ENCODE measurements at regions not wholly inside any gene's neighbourhood (a gene's known extent, or its start where the extent isn't known, plus 50 kb on each side); places are given as distances from the start of the nearest gene placed in this dataset.

- no peak for DNase-seq
These were observed 373.3 kb upstream of the RBMS3 start for GRCh38 chr3:28907616-28908015.

GRCh38 chr3:28912120-28912885, 368.6 kb upstream of the RBMS3 start:
- no peak for DNase-seq

- peak; percentile 40 for DNase-seq
These were observed 364.9 kb upstream of the RBMS3 start for GRCh38 chr3:28915741-28916500.

DNA sequence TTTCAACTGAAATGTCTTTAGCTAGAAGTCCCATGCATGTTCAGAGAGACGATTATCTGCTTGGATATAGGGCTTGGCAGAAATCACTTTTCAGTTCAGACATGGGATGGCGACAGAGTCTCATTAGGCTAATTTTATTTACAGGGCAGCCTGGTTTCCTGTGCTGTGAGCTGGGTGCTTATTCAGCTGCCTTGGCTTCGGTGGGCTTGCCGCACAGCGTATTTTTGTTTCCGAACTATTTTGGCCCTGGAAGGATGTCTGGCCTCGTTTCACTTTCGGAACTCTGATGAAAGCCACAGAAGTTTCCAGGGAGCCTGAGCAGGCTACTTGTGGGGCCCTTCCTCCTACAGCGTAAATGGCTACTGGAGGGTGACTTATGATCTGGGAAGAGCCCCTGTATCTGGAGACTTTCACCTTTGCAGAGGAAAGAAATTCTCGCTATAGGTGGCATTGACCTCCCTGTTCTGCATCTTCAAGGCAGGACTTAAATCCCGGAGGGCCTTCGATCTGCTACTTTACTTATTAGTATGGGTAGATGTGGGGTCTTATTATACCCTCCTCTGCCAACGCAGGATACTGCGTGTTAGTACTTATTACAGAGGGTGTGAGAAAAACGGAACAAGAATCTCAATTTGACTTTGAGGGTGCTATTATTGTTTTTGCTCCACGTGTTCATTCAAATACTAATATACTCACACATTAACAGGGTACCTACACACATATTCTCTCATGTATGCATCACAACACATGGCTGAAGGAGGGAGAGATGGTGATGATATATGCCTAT, 364.0 kb upstream of the RBMS3 start:
- DNase-seq: peak; percentile 49

DNA sequence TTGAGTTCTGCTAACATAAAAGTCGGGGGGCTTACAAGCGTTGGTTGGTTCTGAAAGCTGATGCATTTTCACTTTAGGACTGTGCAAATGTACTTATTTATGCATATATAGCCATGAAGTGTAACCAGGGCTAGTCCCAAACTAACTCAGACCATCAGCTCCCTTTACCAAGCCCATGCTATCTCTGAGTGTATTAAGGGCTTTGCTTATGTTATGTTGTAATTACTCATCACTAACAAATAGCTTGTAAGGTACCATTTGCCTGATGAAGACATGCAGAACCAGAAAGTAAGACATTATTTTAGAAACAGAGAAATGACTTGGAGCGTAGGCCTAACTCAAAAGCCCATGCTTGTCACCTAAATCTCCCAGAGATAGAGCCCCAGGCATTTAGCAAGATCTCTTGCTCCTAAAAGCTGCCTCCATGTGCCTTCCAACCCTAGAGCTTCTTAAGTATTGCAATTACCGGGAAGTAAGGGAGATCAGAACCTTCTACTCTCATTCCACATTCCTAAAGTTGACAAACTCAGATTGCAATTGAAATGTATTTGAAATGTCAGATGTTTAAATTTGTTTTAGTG, 362.9 kb upstream of the RBMS3 start:
- DNase-seq: no peak

DNA sequence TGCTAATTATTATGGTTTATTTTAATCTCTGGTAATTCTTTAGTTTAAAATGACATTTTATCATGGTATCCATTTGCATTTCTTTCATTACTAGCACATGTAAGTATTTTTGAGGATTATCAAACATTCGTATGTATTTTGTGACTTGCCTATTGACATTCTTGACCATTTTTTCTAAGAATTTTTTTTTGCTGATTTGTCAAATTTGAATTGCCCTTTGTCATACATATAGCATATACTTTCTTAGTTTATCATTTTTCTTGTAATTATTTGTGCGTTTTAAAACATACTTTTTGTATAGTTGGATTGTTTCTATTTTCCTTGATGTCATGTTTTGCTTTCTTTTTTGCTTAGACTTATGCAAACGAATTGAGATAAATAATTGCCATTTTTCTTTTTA, 358.5 kb upstream of the RBMS3 start:
- DNase-seq: no peak

GRCh38 chr3:28923994-28924393, 356.9 kb upstream of the RBMS3 start:
- no peak for DNase-seq

DNA sequence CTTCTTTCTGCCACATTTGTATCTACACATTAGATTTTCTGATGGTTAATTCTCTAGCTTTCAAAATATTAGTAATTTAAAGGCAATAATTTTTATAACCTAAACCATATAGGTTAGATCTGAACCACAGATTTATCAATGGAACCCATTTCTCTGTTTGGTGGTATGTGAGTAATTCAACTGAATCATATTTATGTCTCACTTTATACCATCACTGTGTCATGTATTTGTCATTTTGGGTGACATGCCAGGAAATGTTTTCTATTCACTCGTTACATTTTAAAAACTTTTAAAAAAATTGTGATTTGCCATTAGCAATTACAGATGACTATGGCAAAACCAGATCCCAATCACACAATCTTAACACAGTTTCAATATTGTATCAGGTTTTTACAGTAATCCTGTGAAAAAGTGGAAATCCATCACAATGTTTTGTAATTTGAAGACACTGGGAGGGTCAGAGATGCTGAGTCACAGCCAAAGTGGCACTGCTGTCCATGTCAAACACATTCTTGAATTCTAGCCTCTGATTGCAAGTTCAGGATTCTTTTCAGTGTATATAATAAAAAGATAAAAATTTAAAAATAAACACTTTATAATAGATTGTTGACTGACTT, 356.0 kb upstream of the RBMS3 start:
- no peak for DNase-seq

DNA sequence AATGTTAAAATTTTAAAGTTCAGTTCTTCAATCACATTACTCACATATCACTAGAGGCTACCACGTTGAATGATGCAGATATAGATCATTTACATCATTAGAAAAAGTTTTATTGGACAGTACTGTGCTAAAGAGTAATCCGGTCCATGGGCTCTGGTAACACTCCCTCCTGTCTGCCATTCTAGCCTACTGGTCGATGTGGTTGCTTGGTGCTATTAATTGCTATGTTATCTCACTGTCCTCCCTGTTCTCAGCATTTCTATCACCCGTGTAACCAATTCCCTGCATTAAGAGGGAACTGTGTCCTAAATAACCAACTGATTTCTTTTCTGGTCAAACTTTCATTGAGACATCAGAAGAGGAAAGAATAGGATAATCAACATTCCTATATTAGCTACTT, 347.5 kb upstream of the RBMS3 start:
- DNase-seq: no peak

GRCh38 chr3:28934126-28934813, 346.6 kb upstream of the RBMS3 start:
- no peak for DNase-seq

DNA sequence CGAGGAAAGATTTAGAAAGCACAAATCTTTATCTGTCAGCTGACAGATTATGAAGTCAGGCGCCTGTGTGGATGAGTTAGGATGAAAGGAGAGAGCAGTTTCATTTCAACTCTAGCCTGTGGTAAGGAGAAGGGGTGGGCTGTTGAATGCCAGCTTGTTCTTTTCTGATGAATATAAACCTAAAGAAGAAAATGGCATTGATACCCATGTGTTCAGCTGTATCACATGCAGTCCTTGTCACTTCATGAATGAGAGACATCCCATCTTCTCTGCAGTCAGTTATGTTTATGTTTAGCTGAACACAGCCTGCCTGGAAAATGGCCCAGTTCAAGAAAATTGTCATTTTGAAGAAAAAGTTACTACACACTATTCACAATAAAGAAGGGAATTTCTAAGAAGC, 345.7 kb upstream of the RBMS3 start:
- no peak for DNase-seq

GRCh38 chr3:28936154-28936553, 344.7 kb upstream of the RBMS3 start:
- no peak for DNase-seq

DNA sequence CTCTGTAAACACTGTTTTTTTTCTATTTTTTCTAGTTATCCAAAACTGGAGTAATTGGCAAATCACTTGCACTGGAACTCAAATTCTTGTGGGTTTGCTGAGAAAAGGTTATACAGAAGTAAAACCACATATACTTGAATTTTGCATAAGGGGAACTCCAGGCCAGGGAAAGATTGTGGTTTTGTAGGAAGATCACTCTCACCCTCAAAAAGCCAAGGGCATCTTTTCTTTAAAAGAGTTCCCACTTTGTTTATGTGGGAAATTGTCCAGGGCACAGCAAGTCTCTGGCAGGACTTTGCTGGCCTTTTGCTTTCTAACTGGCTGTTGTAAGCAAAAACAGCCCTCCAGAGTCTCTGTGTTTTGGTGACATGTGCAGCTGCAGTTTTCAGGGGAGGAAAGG, 340.3 kb upstream of the RBMS3 start:
- DNase-seq: no peak

DNA sequence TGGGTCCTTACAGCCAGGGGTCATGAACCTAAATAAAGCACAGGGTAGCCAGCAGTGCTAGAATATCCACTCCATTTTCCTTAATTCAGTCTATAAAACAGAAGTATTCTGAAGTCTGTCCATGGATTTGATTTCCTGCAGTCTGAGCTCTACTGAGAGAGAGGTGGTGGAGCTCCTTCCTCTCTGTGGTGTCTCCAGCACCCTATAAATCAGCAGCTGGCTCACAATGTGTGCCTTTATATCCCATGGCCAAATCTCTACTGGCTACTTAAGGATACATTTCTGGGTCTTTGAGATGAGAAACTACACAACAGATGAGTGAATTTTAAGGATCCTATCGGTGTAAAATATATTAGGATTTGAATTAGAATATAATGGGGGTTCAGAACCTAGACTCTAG, 339.9 kb upstream of the RBMS3 start:
- DNase-seq: no peak

GRCh38 chr3:28947061-28947460, 333.8 kb upstream of the RBMS3 start:
- no peak for DNase-seq

DNA sequence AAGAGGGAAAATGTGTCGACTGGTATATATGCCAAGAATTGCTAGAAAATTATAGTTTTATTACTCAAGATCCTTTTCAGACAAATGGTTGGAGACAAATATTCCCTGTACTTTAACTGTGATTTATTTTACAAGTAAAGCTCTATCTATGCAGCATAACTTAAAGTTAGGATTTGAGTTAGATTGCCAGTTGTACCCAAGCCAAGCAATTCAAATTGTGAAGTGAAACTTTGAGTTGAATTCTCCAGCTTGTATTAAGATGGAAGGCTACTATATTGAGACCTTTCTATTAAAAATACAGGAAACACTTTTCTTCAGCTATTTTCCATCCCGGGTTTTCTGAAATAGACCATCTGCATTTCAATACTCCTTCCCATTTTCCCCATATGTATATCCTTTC, 333.1 kb upstream of the RBMS3 start:
- DNase-seq: no peak

DNA sequence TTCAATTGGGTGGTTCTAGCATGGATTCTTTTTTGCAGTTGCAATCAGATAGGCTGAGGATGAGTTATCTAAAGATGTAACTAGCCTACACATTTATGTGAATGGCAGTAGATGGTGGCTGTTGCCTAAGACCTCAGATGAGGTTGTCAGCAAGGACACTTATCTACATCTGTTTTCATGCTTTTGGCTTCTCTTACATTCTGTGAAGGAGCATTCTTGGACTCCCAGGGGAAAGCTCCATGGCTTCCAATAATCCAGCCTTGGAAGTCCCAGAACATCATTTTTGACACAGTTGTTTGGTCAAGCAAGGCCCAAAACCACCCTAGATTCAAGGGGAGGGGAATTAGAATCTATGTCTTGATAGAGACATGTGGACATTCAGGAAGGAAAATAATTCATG, 332.2 kb upstream of the RBMS3 start:
- DNase-seq: no peak

GRCh38 chr3:28949580-28949979, 331.3 kb upstream of the RBMS3 start:
- peak; percentile 59 for DNase-seq

- DNase-seq: no peak
These were observed 330.3 kb upstream of the RBMS3 start for GRCh38 chr3:28950614-28951013.

DNA sequence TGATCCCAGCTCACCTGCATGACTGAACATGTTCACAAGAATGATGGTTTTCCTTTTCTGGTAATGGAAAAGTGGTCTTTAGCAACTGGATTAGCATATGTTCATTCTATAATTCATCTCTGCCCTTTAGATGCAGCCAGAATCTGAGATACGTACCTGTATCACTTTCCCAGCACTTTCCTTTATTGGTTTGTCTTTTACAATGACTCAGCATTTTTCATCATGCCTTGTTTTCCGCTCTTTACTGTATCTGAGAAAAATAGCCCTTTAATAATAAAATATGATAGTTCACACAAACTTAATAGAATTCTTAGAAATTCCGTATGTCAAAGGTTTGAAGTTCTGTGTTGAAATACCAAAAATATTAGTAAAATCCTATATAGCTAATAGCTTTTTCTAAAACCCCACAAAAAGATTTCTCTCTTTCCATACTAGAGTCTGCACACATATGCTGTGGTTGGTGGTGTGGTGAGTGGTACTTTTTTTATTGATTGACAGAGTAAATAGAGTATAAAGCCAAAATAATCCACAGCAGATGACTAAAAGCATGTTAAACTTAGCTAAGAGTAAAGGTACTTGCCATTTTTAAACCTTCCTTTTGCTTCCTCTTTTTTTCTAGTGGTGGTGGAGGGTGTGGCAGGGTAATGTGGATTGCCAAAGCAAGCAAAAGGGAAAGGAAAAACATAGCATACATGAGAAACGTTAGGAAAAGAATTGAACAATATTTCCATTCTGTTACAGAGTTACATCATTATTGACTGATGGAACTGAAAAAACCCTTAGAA, 328.9 kb upstream of the RBMS3 start:
- DNase-seq: no peak

DNA sequence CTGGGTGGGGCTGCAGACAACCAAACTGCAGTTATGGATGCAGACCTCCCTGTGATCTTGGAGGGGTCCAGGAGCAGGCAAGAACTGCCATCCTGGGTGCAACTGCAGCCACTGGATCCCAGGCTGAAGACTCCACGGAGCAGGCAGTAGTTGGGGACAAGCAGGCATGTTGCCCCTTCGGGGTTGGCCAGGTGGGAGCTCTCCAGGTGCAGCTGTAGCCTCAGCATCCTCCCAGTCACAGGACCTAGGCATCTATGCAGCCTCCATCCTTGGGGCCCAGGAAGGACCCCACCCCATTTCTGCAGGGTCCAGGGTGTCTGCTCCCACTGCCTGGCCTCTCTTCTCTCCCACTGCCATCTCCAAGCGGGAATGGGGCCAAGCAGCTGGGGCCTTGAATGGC, 322.2 kb upstream of the RBMS3 start:
- DNase-seq: no peak

Data from NCI-H69 (cell line).